ENCODE measurements at regions not wholly inside any gene's neighbourhood (a gene's known extent, or its start where the extent isn't known, plus 50 kb on each side); places are given as distances from the start of the nearest gene placed in this dataset.
"Not testable (repeated sequence)": the region's sequence is repeated elsewhere in the genome, so short reads cannot be mapped to it uniquely, and the experiment has no call there.

- Histone ChIP-seq H3K9me3 (no peaks in the 10 kb centered on the region), H3K27ac (no peak overlapping the region), H3K4me3 (no peak overlapping the region), H3K36me3 (no peaks in the 10 kb centered on the region), H3K27me3 (no peaks in the 10 kb centered on the region), H3K4me1 (no peaks in the 10 kb centered on the region)
- DNase-seq (no peak), ATAC-seq (ENCODE audit: low FRiP score in 2 of 2) (no peak)
- TF ChIP-seq CTCF (IDR thresholded peaks at IDR 0.05) (no peak), EP300 (IDR thresholded peaks at IDR 0.05) (no peak), POLR2A (IDR thresholded peaks at IDR 0.05) (no peak), POLR2AphosphoS5 (IDR thresholded peaks at IDR 0.05) (no peak)
- 83 to 85% methylated on average over 6 of the region's 6 CpGs for WGBS, 2 donors
Measured at GRCh38 chr13:79895416-79895815, 414.5 kb downstream of the NDFIP2 start.

- not testable (repeated sequence) for H3K4me1 ChIP-seq; H3K4me3 ChIP-seq; H3K9me3 ChIP-seq; H3K27me3 ChIP-seq; ATAC-seq (ENCODE audit: low FRiP score in 2 of 2); H3K36me3 ChIP-seq; H3K27ac ChIP-seq
- WGBS, 2 donors = 81 to 86% methylated on average over 8 of the region's 8 CpGs
- DNase-seq = peak in 1 of 2 donors; percentile 3
Measured at GRCh38 chr13:79887278-79887677, 406.3 kb downstream of the NDFIP2 start.

- H3K4me3 ChIP-seq = no peak overlapping the region
- TF ChIP-seq POLR2AphosphoS5 (IDR thresholded peaks at IDR 0.05) = no peak
- TF ChIP-seq POLR2A (IDR thresholded peaks at IDR 0.05) = no peak
- TF ChIP-seq CTCF (IDR thresholded peaks at IDR 0.05) = no peak
- TF ChIP-seq EP300 (IDR thresholded peaks at IDR 0.05) = no peak
- no peaks in the 10 kb centered on the region for H3K27me3 ChIP-seq
- no peaks in the 10 kb centered on the region for H3K36me3 ChIP-seq
- WGBS, 2 donors = 55 to 71% methylated on average over 3 of the region's 3 CpGs
- H3K4me1 ChIP-seq = no peaks in the 10 kb centered on the region
- no peak for DNase-seq
- ATAC-seq (ENCODE audit: low FRiP score in 2 of 2) = no peak
- H3K27ac ChIP-seq = no peak overlapping the region
- no peaks in the 10 kb centered on the region for H3K9me3 ChIP-seq
Measured at GRCh38 chr13:79886601-79887000, 405.6 kb downstream of the NDFIP2 start.

- WGBS, 2 donors = 78 to 83% methylated on average over 2 of the region's 2 CpGs
- no peak overlapping the region for H3K4me3 ChIP-seq
- no peak overlapping the region for H3K27ac ChIP-seq
- H3K4me1 ChIP-seq = no peaks in the 10 kb centered on the region
- H3K27me3 ChIP-seq = no peaks in the 10 kb centered on the region
- no peak for ATAC-seq (ENCODE audit: low FRiP score in 2 of 2)
- DNase-seq = no peak
- H3K36me3 ChIP-seq = no peaks in the 10 kb centered on the region
- H3K9me3 ChIP-seq = no peaks in the 10 kb centered on the region
- no peak for TF ChIP-seq POLR2A (IDR thresholded peaks at IDR 0.05)
Measured at GRCh38 chr13:79884890-79885289, 403.9 kb downstream of the NDFIP2 start.

- no peaks in the 10 kb centered on the region for H3K27me3 ChIP-seq
- H3K36me3 ChIP-seq = no peaks in the 10 kb centered on the region
- DNase-seq (no peak), ATAC-seq (ENCODE audit: low FRiP score in 2 of 2) (no peak)
- no peak overlapping the region for H3K27ac ChIP-seq
- no peak overlapping the region for H3K4me3 ChIP-seq
- no peaks in the 10 kb centered on the region for H3K9me3 ChIP-seq
- TF ChIP-seq EP300 (IDR thresholded peaks at IDR 0.05) (no peak), POLR2A (IDR thresholded peaks at IDR 0.05) (no peak)
- no peaks in the 10 kb centered on the region for H3K4me1 ChIP-seq
Measured at GRCh38 chr13:79883216-79883615, 402.3 kb downstream of the NDFIP2 start.

- no peaks in the 10 kb centered on the region for H3K36me3 ChIP-seq
- no peak overlapping the region for H3K4me3 ChIP-seq
- H3K9me3 ChIP-seq = no peaks in the 10 kb centered on the region
- TF ChIP-seq CTCF (IDR thresholded peaks at IDR 0.05) (no peak), POLR2AphosphoS5 (IDR thresholded peaks at IDR 0.05) (peak in 1 of 2 donors; percentile 12), EP300 (IDR thresholded peaks at IDR 0.05) (no peak)
- ATAC-seq (ENCODE audit: low FRiP score in 2 of 2) (peak in 1 of 2 donors; percentile 29), DNase-seq (peak in 1 of 2 donors; percentile 31)
- no peaks in the 10 kb centered on the region for H3K27me3 ChIP-seq
- 71 to 88% methylated on average over 2 of the region's 2 CpGs for whole genome bisulfite sequencing, 2 donors
- no peak overlapping the region for H3K27ac ChIP-seq
- H3K4me1 ChIP-seq = no peaks in the 10 kb centered on the region
Measured at GRCh38 chr13:79880818-79881217, 399.9 kb downstream of the NDFIP2 start.
